C4-2B (cell line): ENCODE measurements at regions not wholly inside any gene's neighbourhood (a gene's known extent, or its start where the extent isn't known, plus 50 kb on each side); places are given as distances from the start of the nearest gene placed in this dataset.

ENCODE experiments used
- CTCF ChIP-seq: fragments of 450-650 bp; conservative IDR thresholded peaks from 2 replicates; pipeline ENCODE4 v1.5.1; 2017; ENCODE audit warnings: mild to moderate bottlenecking
- ZFX ChIP-seq: fragments of 450-650 bp; IDR thresholded peaks from 2 replicates; pipeline ENCODE4 v1.6.1; 2017

GRCh38 chr11:116301141-116301540 is 471.6 kb downstream of the BUD13 start:
- no peak for TF ChIP-seq CTCF
- no peak for TF ChIP-seq ZFX
